Stimulated activated CD8-positive, alpha-beta memory T cell treated with anti-CD3 and anti-CD28 coated beads, Interleukin-15, amount 100 ng/mL, for 24 hours (primary cell): ENCODE measurements at regions not wholly inside any gene's neighbourhood (a gene's known extent, or its start where the extent isn't known, plus 50 kb on each side); places are given as distances from the start of the nearest gene placed in this dataset.

ENCODE experiments used
- DNase-seq: peaks from one replicate; pipeline ENCODE4 v3.0.0-alpha.2; 2020; ENCODE audit warnings: low read depth

GRCh38 chr13:21965095-21965494 is 294.2 kb downstream of the FGF9 start:
- no peak for DNase-seq

GRCh38 chr13:21966014-21966413 is 295.1 kb downstream of the FGF9 start:
- DNase-seq = no peak

- no peak for DNase-seq
Measured at GRCh38 chr13:21967871-21968270, 297.0 kb downstream of the FGF9 start.

GRCh38 chr13:21970172-21970571 is 299.3 kb downstream of the FGF9 start:
- DNase-seq = no peak

GRCh38 chr13:21970918-21971317 is 300.0 kb downstream of the FGF9 start:
- no peak for DNase-seq

DNA sequence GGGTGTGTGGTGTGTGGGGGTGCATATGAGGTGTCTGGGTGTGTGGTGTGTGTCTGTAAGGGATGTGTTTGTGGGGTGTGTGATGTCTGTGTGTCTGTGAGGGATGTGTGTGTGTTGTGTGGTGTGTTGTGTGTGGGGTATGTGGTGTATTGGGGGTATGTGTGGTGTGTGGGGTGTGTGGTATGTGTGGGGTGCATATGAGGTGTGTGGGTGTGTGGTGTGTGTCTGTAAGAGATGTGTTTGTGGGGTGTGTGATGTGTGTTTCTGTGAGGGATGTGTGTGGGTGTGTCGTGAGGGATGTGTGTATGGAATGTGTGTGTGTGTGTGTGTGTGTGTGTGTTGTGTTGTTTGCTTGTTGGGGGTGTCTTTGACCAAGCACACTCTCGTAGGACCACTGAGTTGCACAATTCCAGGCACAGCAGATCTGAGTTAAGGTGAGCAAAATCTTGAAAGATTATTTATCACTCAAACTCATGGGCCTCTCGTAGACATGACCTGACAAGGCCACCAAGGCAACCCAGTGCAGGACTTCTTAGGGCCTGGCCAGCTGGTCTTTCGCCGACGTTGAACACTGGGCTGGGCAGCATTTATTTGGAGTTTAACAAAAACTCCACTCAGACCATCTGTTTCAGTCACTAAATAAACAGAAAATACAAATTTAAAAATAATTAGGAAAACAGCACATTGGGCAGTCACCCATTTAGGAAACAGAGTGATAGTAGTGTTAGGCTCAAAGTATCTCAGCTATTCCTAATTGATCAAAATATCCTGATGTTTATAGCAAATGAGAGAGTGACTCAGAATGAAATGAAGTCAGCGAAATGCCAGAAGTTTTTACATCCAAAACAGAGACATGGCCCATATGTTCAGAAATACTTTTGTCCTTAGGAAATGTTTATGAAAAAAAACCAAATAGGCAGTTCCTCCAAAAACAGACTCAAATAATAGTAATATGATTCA is 301.1 kb downstream of the FGF9 start:
- no peak for DNase-seq

DNA sequence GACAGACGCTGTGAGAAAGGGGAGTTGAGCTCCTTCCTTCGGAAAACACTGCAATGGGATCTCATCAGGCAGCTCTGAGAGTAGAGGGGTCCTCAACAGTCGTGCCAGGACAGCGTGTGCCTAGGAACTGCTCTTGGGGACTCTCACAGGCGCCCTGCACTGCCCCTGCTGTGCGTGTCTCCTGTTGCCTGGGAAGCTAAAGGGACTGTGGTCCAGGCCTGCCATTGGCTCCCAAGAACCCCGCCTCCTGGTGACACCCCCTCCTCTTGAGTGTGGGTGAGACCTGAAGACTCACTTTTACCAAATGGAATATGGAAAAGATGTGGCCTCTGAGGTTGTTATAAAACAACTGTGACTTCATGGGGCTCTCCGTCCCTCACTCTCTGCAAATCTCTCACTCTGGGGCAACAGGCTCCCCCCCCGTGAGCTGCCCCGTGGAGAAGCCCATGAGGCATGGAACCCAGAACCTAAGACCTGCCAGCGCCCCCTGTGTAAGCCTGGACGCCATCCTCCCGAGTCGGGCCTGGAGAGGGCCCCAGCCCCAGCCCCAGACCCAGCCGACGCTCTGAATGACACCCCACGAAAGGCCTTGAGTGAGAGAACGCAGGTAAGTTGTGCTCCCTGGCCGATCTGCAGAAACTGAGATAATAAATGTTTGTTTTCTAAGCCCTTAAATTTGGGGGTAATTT is 302.7 kb downstream of the FGF9 start:
- no peak for DNase-seq

- DNase-seq = no peak
Measured at GRCh38 chr13:21974741-21975140, 303.9 kb downstream of the FGF9 start.

GRCh38 chr13:21976159-21976558 is 305.3 kb downstream of the FGF9 start:
- no peak for DNase-seq

DNA sequence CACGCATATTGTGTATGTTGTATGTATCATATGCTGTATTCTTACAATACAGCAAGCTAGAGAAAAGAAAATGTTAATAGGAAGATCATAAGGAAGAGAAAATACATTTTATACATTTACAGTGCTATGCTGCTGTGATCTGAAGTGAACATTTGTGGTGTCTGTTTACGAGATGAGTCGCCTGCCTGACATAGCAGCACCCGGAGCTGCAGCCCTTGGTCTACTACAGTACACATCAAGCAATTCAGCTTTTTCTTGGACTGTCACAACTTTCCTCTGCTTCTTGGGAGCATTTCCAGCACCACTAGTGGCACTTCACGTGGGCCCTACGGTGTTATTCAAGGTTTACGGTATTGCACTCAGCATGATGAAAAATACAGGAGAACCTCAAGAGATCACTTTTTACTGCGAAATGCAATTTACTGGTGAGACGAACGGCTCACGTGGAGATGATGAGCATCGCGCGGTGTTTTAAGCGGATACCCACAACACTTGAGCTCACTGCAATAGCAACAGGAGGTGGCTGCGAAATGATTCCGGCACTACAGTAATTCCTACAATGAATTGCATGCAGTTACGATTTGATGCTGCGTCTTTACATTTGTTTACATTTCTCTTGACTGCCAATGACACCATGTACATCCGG is 308.4 kb downstream of the FGF9 start:
- no peak for DNase-seq

GRCh38 chr13:21980049-21980448 is 309.2 kb downstream of the FGF9 start:
- no peak for DNase-seq

GRCh38 chr13:21984156-21984555 is 313.3 kb downstream of the FGF9 start:
- DNase-seq = no peak

GRCh38 chr13:21986602-21987001 is 315.7 kb downstream of the FGF9 start:
- no peak for DNase-seq

GRCh38 chr13:21987793-21988192 is 316.9 kb downstream of the FGF9 start:
- no peak for DNase-seq

GRCh38 chr13:21988624-21989023 is 317.8 kb downstream of the FGF9 start:
- no peak for DNase-seq

DNA sequence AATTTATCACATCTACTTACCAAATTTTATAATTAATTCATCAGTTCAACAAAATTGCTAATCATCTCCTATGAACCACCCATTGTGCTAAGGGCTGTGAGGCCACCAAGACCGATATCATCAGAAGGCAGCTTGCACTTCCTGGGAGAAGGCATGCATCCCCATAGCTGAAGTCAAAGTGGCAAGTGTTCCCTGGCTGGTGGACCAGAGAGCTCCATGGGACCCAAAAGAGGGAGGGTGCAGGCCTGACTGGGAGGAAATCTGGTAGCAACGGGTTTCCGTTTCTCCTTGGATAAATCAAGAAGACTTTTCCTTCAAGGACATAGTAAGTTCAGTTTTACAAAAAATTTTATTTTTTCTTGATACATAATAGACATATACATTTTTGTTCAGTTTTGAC is 325.2 kb downstream of the FGF9 start:
- no peak for DNase-seq

DNA sequence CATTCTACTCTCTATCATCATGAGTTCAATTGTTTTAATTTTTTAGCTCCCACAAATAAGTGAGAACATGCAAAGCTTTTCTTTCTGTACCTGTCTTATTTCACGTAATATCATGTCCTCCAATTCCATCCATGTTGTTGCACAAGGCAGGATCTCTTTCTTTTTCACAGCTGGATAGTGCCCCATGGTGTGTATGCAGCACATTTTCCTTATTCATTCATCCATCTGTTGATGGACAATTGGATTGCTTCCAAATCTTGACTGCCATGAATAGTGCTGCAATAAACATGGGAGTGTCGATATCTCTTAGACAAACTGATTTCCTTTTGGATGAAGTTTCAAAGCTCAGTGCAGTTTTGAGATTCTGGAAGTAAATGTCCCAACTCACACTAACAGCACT is 326.9 kb downstream of the FGF9 start:
- DNase-seq = no peak

GRCh38 chr13:21998279-21998990 is 327.6 kb downstream of the FGF9 start:
- no peak for DNase-seq

- no peak for DNase-seq
Measured at GRCh38 chr13:21999666-22000065, 328.8 kb downstream of the FGF9 start.

DNA sequence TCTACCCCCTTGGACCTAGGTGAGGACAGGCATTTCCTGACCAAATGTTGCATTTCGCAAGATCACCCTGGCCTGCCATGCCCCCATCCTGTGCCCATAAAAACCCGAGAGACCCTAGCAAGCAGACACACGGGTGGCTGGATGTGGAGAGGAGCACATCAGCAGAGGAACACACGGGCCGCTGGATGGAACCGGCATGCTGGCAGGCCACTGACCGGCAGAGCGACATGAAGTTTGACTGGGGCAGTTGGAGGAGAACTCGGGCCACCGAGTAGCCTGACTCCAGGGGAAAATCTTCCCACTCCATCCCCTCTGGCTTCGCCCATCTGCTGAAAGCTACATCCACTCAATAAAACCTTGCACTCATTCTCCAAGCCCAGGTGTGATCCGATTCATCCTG is 329.3 kb downstream of the FGF9 start:
- no peak for DNase-seq

- no peak for DNase-seq
Measured at GRCh38 chr13:22001336-22001735, 330.5 kb downstream of the FGF9 start.

DNA sequence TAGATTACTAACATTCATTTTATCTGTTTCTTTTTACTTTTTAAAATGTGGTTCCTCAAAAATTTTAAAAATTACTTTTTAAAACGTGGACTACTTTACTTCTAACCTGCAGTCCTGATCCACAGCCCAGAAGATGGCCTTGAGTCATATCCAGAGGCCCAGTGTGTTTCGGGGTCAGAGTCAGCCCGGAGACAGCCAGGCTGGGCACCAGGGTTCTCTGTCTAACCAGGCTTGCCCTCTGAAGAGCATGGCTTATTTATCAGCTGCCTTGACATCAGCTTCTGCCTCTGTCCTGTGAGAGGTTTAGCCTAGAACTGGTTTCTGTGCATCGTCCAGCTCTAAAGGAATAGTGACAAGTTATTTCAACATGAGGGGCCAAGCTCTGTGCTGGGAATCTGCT is 332.0 kb downstream of the FGF9 start:
- DNase-seq = no peak
